ENCODE measurements at regions not wholly inside any gene's neighbourhood (a gene's known extent, or its start where the extent isn't known, plus 50 kb on each side); places are given as distances from the start of the nearest gene placed in this dataset.

DNA sequence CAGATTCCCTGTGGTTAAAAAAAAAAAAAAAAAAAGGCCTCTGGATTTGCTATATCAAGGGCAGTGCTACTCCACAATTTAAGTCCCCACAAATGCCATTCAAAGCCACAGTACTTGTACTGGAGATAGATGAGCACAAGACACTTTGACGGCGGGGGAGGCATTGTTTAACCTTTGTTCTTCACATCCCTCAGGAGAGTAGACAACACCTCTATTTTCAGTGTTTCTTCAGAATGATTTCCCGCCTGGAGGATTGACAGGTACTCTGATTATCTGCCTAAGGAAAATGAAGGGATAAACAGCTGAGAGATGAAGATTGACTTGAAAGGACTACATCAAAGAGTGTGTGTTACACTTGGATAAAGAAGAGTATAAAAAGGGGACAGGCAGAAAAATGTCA is 58.7 kb downstream of the OTOL1 start:
- Histone ChIP-seq H3K36me3 (ENCODE audit: insufficient read depth, low read length) (no peaks in the 10 kb centered on the region), H3K27ac (ENCODE audit: low read depth, low read length) (no peak overlapping the region), H3K4me3 (ENCODE audit: low read depth in 1 of 2, low read length in 2 of 2) (no peak overlapping the region), H3K27me3 (ENCODE audit: control insufficient read depth in 1 of 2, insufficient read depth in 2 of 2, low read length in 2 of 2) (no peaks in the 10 kb centered on the region), H3K9ac (ENCODE audit: low read length) (no peak overlapping the region), H3K4me1 (ENCODE audit: insufficient read depth, low read length) (peaks cover 12% of the 10 kb centered on the region), H3K9me3 (ENCODE audit: low read length) (no peaks in the 10 kb centered on the region)

- H3K27me3 ChIP-seq (ENCODE audit: control insufficient read depth in 1 of 2, insufficient read depth in 2 of 2, low read length in 2 of 2), result no peaks in the 10 kb centered on the region
- H3K9ac ChIP-seq (ENCODE audit: low read length), result no peak overlapping the region
- peaks cover 12% of the 10 kb centered on the region for H3K4me1 ChIP-seq (ENCODE audit: insufficient read depth, low read length)
- no peak overlapping the region for H3K4me3 ChIP-seq (ENCODE audit: low read depth in 1 of 2, low read length in 2 of 2)
- no peaks in the 10 kb centered on the region for H3K36me3 ChIP-seq (ENCODE audit: insufficient read depth, low read length)
- no peaks in the 10 kb centered on the region for H3K9me3 ChIP-seq (ENCODE audit: low read length)
- no peak overlapping the region for H3K27ac ChIP-seq (ENCODE audit: low read depth, low read length)
Observed at GRCh38 chr3:161556533-161556932, 59.9 kb downstream of the OTOL1 start.

DNA sequence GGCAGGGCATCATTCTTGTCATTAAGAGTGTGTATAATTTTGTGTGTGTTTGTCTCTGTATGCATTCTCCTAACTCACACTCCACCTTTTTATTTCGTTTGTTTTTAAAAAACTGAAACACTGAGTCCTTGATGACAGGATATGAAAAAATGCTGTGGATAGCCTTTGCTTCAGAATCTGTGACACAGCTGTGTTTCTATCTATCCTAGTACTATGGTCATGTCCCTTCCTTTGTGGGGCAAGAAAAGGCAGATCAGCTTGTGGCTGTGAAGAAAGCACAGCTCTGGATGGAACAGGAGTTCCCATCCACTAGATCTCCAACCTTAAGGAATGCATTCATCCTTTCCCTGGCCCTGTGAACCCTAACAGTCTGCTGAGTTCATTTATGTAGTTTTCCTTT is 60.3 kb downstream of the OTOL1 start:
- Histone ChIP-seq H3K9ac (ENCODE audit: low read length) (no peak overlapping the region), H3K36me3 (ENCODE audit: insufficient read depth, low read length) (no peaks in the 10 kb centered on the region), H3K4me3 (ENCODE audit: low read depth in 1 of 2, low read length in 2 of 2) (no peak overlapping the region), H3K4me1 (ENCODE audit: insufficient read depth, low read length) (peaks cover 12% of the 10 kb centered on the region), H3K27ac (ENCODE audit: low read depth, low read length) (no peak overlapping the region), H3K27me3 (ENCODE audit: control insufficient read depth in 1 of 2, insufficient read depth in 2 of 2, low read length in 2 of 2) (no peaks in the 10 kb centered on the region), H3K9me3 (ENCODE audit: low read length) (no peaks in the 10 kb centered on the region)

DNA sequence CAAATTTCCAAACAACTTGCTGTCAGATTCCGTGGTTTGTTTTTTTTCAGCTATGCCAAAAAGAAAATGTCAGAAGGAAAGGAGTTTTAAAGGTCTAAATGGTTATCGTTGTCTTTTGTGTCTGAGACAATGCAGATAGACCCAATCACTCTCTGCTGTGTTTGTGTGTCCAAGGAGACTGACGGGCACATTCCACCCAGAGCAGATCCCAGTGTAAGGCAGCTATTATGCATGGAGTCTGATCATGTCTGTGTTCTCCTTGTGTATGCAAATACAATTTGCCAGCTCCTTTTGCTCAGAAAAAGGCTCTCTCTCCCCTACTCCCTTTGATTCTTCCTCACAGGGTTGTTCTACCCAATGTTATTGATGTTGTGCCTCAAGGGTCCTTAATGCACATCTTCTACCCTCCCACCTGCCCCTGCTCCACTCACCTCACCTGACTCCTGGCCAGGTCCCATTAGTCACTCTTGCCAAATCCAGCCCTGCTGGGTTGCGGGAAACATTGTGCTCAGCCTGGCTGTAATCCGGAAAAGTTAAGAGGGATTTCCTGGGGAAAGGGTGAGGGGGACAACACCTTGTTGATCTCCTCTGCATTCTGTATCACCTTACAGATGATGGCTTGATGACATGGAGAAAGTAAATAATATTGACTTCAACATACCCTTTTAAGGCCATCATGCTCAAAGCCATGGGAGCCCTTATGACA is 61.0 kb downstream of the OTOL1 start:
- H3K27ac ChIP-seq (ENCODE audit: low read depth, low read length), result no peak overlapping the region
- no peak overlapping the region for H3K4me3 ChIP-seq (ENCODE audit: low read depth in 1 of 2, low read length in 2 of 2)
- H3K27me3 ChIP-seq (ENCODE audit: control insufficient read depth in 1 of 2, insufficient read depth in 2 of 2, low read length in 2 of 2), result no peaks in the 10 kb centered on the region
- H3K9ac ChIP-seq (ENCODE audit: low read length), result no peak overlapping the region
- peaks cover 12% of the 10 kb centered on the region for H3K4me1 ChIP-seq (ENCODE audit: insufficient read depth, low read length)
- no peaks in the 10 kb centered on the region for H3K36me3 ChIP-seq (ENCODE audit: insufficient read depth, low read length)
- H3K9me3 ChIP-seq (ENCODE audit: low read length), result no peaks in the 10 kb centered on the region

DNA sequence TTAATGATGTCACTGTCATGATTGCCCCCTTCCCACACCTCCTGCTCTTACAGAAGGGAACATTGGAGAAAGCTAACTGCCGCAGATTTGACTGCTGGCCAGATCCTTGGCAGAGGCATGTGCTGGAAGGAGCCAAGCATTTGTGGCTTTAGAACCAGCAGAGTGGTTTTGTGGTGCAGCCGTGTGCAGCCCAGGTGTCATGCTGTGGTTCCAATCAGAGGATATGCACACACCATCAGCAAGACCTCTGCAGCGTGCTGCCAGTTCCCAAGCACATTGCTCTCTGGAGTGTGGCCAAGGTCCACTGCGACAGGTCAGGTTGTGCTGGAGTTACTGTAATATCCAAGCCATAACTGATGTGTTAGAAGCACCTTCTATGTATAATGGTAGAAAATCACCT is 61.6 kb downstream of the OTOL1 start:
- H3K36me3 ChIP-seq (ENCODE audit: insufficient read depth, low read length), result no peaks in the 10 kb centered on the region

GRCh38 chr3:161559177-161559998 is 62.8 kb downstream of the OTOL1 start:
- no peak overlapping the region for H3K4me3 ChIP-seq (ENCODE audit: low read depth in 1 of 2, low read length in 2 of 2)
- no peak overlapping the region for H3K9ac ChIP-seq (ENCODE audit: low read length)
- H3K27ac ChIP-seq (ENCODE audit: low read depth, low read length), result no peak overlapping the region
- H3K36me3 ChIP-seq (ENCODE audit: insufficient read depth, low read length), result no peaks in the 10 kb centered on the region
- H3K4me1 ChIP-seq (ENCODE audit: insufficient read depth, low read length), result peaks cover 12% of the 10 kb centered on the region
- H3K9me3 ChIP-seq (ENCODE audit: low read length), result no peaks in the 10 kb centered on the region
- H3K27me3 ChIP-seq (ENCODE audit: control insufficient read depth in 1 of 2, insufficient read depth in 2 of 2, low read length in 2 of 2), result no peaks in the 10 kb centered on the region

More for the DNA sequence above, 61.6 kb downstream of the OTOL1 start:
- Histone ChIP-seq H3K27me3 (ENCODE audit: control insufficient read depth in 1 of 2, insufficient read depth in 2 of 2, low read length in 2 of 2) (no peaks in the 10 kb centered on the region), H3K27ac (ENCODE audit: low read depth, low read length) (no peak overlapping the region), H3K9me3 (ENCODE audit: low read length) (no peaks in the 10 kb centered on the region), H3K9ac (ENCODE audit: low read length) (no peak overlapping the region), H3K4me3 (ENCODE audit: low read depth in 1 of 2, low read length in 2 of 2) (no peak overlapping the region), H3K4me1 (ENCODE audit: insufficient read depth, low read length) (peaks cover 12% of the 10 kb centered on the region)

DNA sequence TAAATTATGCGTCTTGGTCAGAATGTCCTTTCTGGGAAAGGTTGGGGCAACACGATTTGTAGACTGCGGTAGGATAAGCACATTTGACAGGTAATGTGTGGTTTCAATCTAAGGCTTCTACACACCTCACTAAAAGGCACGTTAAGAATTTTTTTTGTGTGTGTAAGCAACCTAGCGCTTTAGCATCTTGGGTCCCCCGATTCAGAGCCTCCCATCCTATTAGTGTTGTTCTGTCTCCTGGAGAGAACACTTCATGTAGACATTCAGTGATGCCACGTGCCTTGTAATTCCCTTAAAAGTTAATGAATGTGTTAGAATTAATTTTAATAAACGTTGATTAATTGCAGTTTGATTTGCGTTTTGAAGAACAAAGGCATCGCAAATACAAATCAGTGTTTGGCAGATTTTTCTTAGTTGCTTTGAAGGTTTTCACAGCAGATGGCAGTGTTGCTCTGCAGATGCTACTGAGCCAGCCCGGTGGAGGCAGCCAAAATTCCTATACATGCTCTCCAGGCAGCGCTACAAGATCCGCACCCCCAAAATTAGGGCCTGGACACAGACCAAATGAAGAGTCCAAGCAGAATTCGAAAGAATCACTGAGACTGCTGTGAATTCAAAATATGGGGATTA is 63.5 kb downstream of the OTOL1 start:
- Histone ChIP-seq H3K9ac (ENCODE audit: low read length) (no peak overlapping the region), H3K4me3 (ENCODE audit: low read depth in 1 of 2, low read length in 2 of 2) (no peak overlapping the region)

GRCh38 chr3:161567577-161568361 is 71.2 kb downstream of the OTOL1 start:
- Histone ChIP-seq H3K4me3 (ENCODE audit: low read depth in 1 of 2, low read length in 2 of 2) (no peak overlapping the region), H3K27ac (ENCODE audit: low read depth, low read length) (no peak overlapping the region)

More for the DNA sequence above, 63.5 kb downstream of the OTOL1 start:
- Histone ChIP-seq H3K27me3 (ENCODE audit: control insufficient read depth in 1 of 2, insufficient read depth in 2 of 2, low read length in 2 of 2) (no peaks in the 10 kb centered on the region), H3K27ac (ENCODE audit: low read depth, low read length) (no peak overlapping the region), H3K9me3 (ENCODE audit: low read length) (no peaks in the 10 kb centered on the region), H3K4me1 (ENCODE audit: insufficient read depth, low read length) (peaks cover 12% of the 10 kb centered on the region), H3K36me3 (ENCODE audit: insufficient read depth, low read length) (no peaks in the 10 kb centered on the region)

GRCh38 chr3:161568671-161569070 is 72.1 kb downstream of the OTOL1 start:
- Histone ChIP-seq H3K27ac (ENCODE audit: low read depth, low read length) (no peak overlapping the region), H3K36me3 (ENCODE audit: insufficient read depth, low read length) (no peaks in the 10 kb centered on the region), H3K9me3 (ENCODE audit: low read length) (no peaks in the 10 kb centered on the region), H3K27me3 (ENCODE audit: control insufficient read depth in 1 of 2, insufficient read depth in 2 of 2, low read length in 2 of 2) (no peaks in the 10 kb centered on the region), H3K4me3 (ENCODE audit: low read depth in 1 of 2, low read length in 2 of 2) (no peak overlapping the region), H3K4me1 (ENCODE audit: insufficient read depth, low read length) (no peaks in the 10 kb centered on the region), H3K9ac (ENCODE audit: low read length) (no peak overlapping the region)

More at GRCh38 chr3:161567577-161568361, 71.2 kb downstream of the OTOL1 start:
- Histone ChIP-seq H3K4me1 (ENCODE audit: insufficient read depth, low read length) (no peaks in the 10 kb centered on the region), H3K36me3 (ENCODE audit: insufficient read depth, low read length) (no peaks in the 10 kb centered on the region), H3K9me3 (ENCODE audit: low read length) (no peaks in the 10 kb centered on the region), H3K27me3 (ENCODE audit: control insufficient read depth in 1 of 2, insufficient read depth in 2 of 2, low read length in 2 of 2) (no peaks in the 10 kb centered on the region), H3K9ac (ENCODE audit: low read length) (no peak overlapping the region)

- Histone ChIP-seq H3K9me3 (ENCODE audit: low read length) (no peaks in the 10 kb centered on the region), H3K9ac (ENCODE audit: low read length) (no peak overlapping the region), H3K36me3 (ENCODE audit: insufficient read depth, low read length) (no peaks in the 10 kb centered on the region), H3K4me1 (ENCODE audit: insufficient read depth, low read length) (peaks cover 8% of the 10 kb centered on the region), H3K27me3 (ENCODE audit: control insufficient read depth in 1 of 2, insufficient read depth in 2 of 2, low read length in 2 of 2) (no peaks in the 10 kb centered on the region), H3K4me3 (ENCODE audit: low read depth in 1 of 2, low read length in 2 of 2) (no peak overlapping the region), H3K27ac (ENCODE audit: low read depth, low read length) (no peak overlapping the region)
Observed at GRCh38 chr3:161571951-161572350, 75.3 kb downstream of the OTOL1 start.

- H3K36me3 ChIP-seq (ENCODE audit: insufficient read depth, low read length), result no peaks in the 10 kb centered on the region
- H3K4me1 ChIP-seq (ENCODE audit: insufficient read depth, low read length), result peaks cover 8% of the 10 kb centered on the region
- H3K27ac ChIP-seq (ENCODE audit: low read depth, low read length), result no peak overlapping the region
- no peak overlapping the region for H3K4me3 ChIP-seq (ENCODE audit: low read depth in 1 of 2, low read length in 2 of 2)
- no peaks in the 10 kb centered on the region for H3K27me3 ChIP-seq (ENCODE audit: control insufficient read depth in 1 of 2, insufficient read depth in 2 of 2, low read length in 2 of 2)
- H3K9me3 ChIP-seq (ENCODE audit: low read length), result no peaks in the 10 kb centered on the region
- H3K9ac ChIP-seq (ENCODE audit: low read length), result no peak overlapping the region
Observed at GRCh38 chr3:161573136-161573535, 76.5 kb downstream of the OTOL1 start.

Measured in muscle layer of colon (tissue), 2 donors.